CD4-positive, alpha-beta memory T cell (primary cell): ENCODE measurements at regions not wholly inside any gene's neighbourhood (a gene's known extent, or its start where the extent isn't known, plus 50 kb on each side); places are given as distances from the start of the nearest gene placed in this dataset.

Source experiments
- CTCF ChIA-PET: fragments of 350-600 bp; sonication (Branson Sonifier 250); formaldehyde crosslinking; loops from one replicate; lab custom pipeline; 2021; ENCODE audit warnings: inconsistent platforms; ENCODE audit not compliant: partially characterized antibody; lab: Charles Lee
- POLR2A ChIA-PET: fragments of 350-600 bp; sonication (Branson Sonifier 250); formaldehyde crosslinking; loops from one replicate; lab custom pipeline; 2021; ENCODE audit not compliant: partially characterized antibody; lab: Charles Lee
- DNase-seq, 5 donors: peaks; one replicate each; pipeline versions ENCODE4 v3.0.0 to v3.0.0-alpha.2; 2020 to 2022; ENCODE audit warnings: mixed read lengths in 1 of 5
- H3K27ac ChIP-seq: one replicate; pipeline ENCODE4 v1.7.0; 2013; ENCODE audit warnings: low read depth, low read length
- H3K27me3 ChIP-seq: 2 replicates; pipeline ENCODE4 v1.7.0; 2013; ENCODE audit warnings: mild to moderate bottlenecking, low read length, moderate library complexity; ENCODE audit not compliant: insufficient read depth
- H3K36me3 ChIP-seq: 2 replicates; pipeline ENCODE4 v1.7.0; 2013; ENCODE audit warnings: mild to moderate bottlenecking, low read length, moderate library complexity; ENCODE audit not compliant: insufficient read depth
- H3K4me1 ChIP-seq: 2 replicates; pipeline ENCODE4 v1.7.0; 2013; ENCODE audit warnings: mild to moderate bottlenecking, low read length, moderate library complexity; ENCODE audit not compliant: insufficient read depth
- H3K4me3 ChIP-seq, 2 donors: one replicate each; pipeline ENCODE4 v1.7.0; 2013; ENCODE audit warnings: low read length in 2 of 2, mild to moderate bottlenecking in 1 of 2
- H3K9me3 ChIP-seq, 2 donors: one replicate each; pipeline ENCODE4 v1.7.0; 2013; ENCODE audit warnings: low read length in 2 of 2, control low read depth in 1 of 2; ENCODE audit not compliant: control insufficient read depth in 1 of 2
- H3K27ac Mint-ChIP-seq, 7 donors: one replicate each; pipeline ENCODE4 v1.8.0; 2020 to 2021; ENCODE audit warnings: mixed read lengths in 7 of 7, mild to moderate bottlenecking in 6 of 7, inconsistent platforms in 3 of 7, moderate library complexity in 3 of 7
- H3K27me3 Mint-ChIP-seq, 2 donors: one replicate each; pipeline ENCODE4 v1.8.0; 2020 to 2021; ENCODE audit warnings: mixed read lengths in 2 of 2
- H3K36me3 Mint-ChIP-seq, 2 donors: one replicate each; pipeline ENCODE4 v1.8.0; 2020 to 2021; ENCODE audit warnings: mixed read lengths in 2 of 2, inconsistent platforms in 1 of 2, mild to moderate bottlenecking in 1 of 2
- H3K4me1 Mint-ChIP-seq, 4 donors: one replicate each; pipeline ENCODE4 v1.8.0; 2020 to 2021; ENCODE audit warnings: mixed read lengths in 4 of 4, mild to moderate bottlenecking in 1 of 4
- H3K4me3 Mint-ChIP-seq, 8 donors: one replicate each; pipeline ENCODE4 v1.8.0; 2020 to 2021; ENCODE audit warnings: mixed read lengths in 8 of 8, mild to moderate bottlenecking in 7 of 8, moderate library complexity in 6 of 8, inconsistent platforms in 3 of 8
- H3K9me3 Mint-ChIP-seq, 8 donors: one replicate each; pipeline ENCODE4 v1.8.0; 2020 to 2021; ENCODE audit warnings: mixed read lengths in 8 of 8, mild to moderate bottlenecking in 5 of 8, inconsistent platforms in 3 of 8, moderate library complexity in 1 of 8
- intact Hi-C: fragments of 100-400 bp; cut with micrococcal nuclease; formaldehyde crosslinking; loops from one replicate; pipeline ENCODE4 v1.15.1; 2023

- no peak overlapping the region for H3K27ac ChIP-seq
- H3K9me3 Mint-ChIP-seq, result peaks cover 0 to 2% (median 0%) of the 10 kb centered on the region in 8 donors
- H3K27me3 Mint-ChIP-seq, result no peaks in the 10 kb centered on the region
- DNase-seq, result no peak
- H3K4me1 ChIP-seq, result no peaks in the 10 kb centered on the region
- ChIA-PET POLR2A (no interaction called here), CTCF (no interaction called here)
- H3K36me3 ChIP-seq, result no peaks in the 10 kb centered on the region
- H3K4me1 Mint-ChIP-seq, result no peaks in the 10 kb centered on the region
- no peak overlapping the region for H3K4me3 ChIP-seq
- H3K27ac Mint-ChIP-seq, result no peak overlapping the region
- H3K4me3 Mint-ChIP-seq, result no peak overlapping the region
- no peaks in the 10 kb centered on the region for H3K9me3 ChIP-seq
- H3K36me3 Mint-ChIP-seq, result no peaks in the 10 kb centered on the region
- H3K27me3 ChIP-seq, result no peaks in the 10 kb centered on the region
- intact Hi-C loops, result no loop called here
Measured at GRCh38 chr7:97377713-97378112, 260.2 kb downstream of the SDHAF3 start.

- Histone ChIP-seq H3K9me3 (no peaks in the 10 kb centered on the region), H3K4me3 (no peak overlapping the region), H3K36me3 (no peaks in the 10 kb centered on the region), H3K4me1 (no peaks in the 10 kb centered on the region), H3K27ac (no peak overlapping the region), H3K27me3 (no peaks in the 10 kb centered on the region)
- intact Hi-C loops, result no loop called here
- Mint-ChIP-seq H3K9me3 (peaks cover 0 to 2% (median 0%) of the 10 kb centered on the region in 8 donors), H3K27me3 (no peaks in the 10 kb centered on the region), H3K36me3 (no peaks in the 10 kb centered on the region), H3K27ac (no peak overlapping the region), H3K4me1 (no peaks in the 10 kb centered on the region), H3K4me3 (no peak overlapping the region)
- POLR2A ChIA-PET, result no interaction called here
- CTCF ChIA-PET, result no interaction called here
- no peak for DNase-seq
Measured at GRCh38 chr7:97381815-97382554, 264.5 kb downstream of the SDHAF3 start.

- Mint-ChIP-seq H3K9me3 (peaks cover 0 to 4% (median 0%) of the 10 kb centered on the region in 8 donors), H3K4me3 (no peak overlapping the region), H3K27me3 (peaks cover 0 to 1% of the 10 kb centered on the region in 2 donors), H3K4me1 (no peaks in the 10 kb centered on the region), H3K27ac (no peak overlapping the region), H3K36me3 (no peaks in the 10 kb centered on the region)
- intact Hi-C loops, result no loop called here
- Histone ChIP-seq H3K4me3 (no peak overlapping the region), H3K27me3 (no peaks in the 10 kb centered on the region), H3K36me3 (no peaks in the 10 kb centered on the region), H3K4me1 (no peaks in the 10 kb centered on the region), H3K27ac (no peak overlapping the region), H3K9me3 (no peaks in the 10 kb centered on the region)
- no peak for DNase-seq
- CTCF ChIA-PET, result no interaction called here
- POLR2A ChIA-PET, result no interaction called here
Measured at GRCh38 chr7:97390052-97390451, 272.6 kb downstream of the SDHAF3 start.

- ChIA-PET POLR2A (no interaction called here), CTCF (no interaction called here)
- no peaks in the 10 kb centered on the region for H3K4me1 Mint-ChIP-seq
- no peak overlapping the region for H3K27ac Mint-ChIP-seq
- no peaks in the 10 kb centered on the region for H3K36me3 ChIP-seq
- no peak overlapping the region for H3K4me3 ChIP-seq
- H3K9me3 ChIP-seq, result no peaks in the 10 kb centered on the region
- no peak overlapping the region for H3K27ac ChIP-seq
- no peaks in the 10 kb centered on the region for H3K4me1 ChIP-seq
- peaks cover 0 to 4% (median 0%) of the 10 kb centered on the region in 8 donors for H3K9me3 Mint-ChIP-seq
- intact Hi-C loops, result no loop called here
- no peak for DNase-seq
- no peaks in the 10 kb centered on the region for H3K27me3 ChIP-seq
- no peaks in the 10 kb centered on the region for H3K36me3 Mint-ChIP-seq
- no peak overlapping the region for H3K4me3 Mint-ChIP-seq
- H3K27me3 Mint-ChIP-seq, result peaks cover 0 to 1% of the 10 kb centered on the region in 2 donors
Measured at GRCh38 chr7:97390915-97391593, 273.6 kb downstream of the SDHAF3 start.

GRCh38 chr7:97401398-97401797 lies 283.9 kb downstream of the SDHAF3 start:
- Histone ChIP-seq H3K27ac (no peak overlapping the region), H3K9me3 (no peaks in the 10 kb centered on the region), H3K4me3 (no peak overlapping the region), H3K36me3 (no peaks in the 10 kb centered on the region), H3K4me1 (no peaks in the 10 kb centered on the region), H3K27me3 (no peaks in the 10 kb centered on the region)
- CTCF ChIA-PET, result no interaction called here
- Mint-ChIP-seq H3K27me3 (peaks cover 0 to 3% of the 10 kb centered on the region in 2 donors), H3K4me3 (no peak overlapping the region), H3K4me1 (no peaks in the 10 kb centered on the region), H3K9me3 (peaks cover 0 to 3% (median 0%) of the 10 kb centered on the region in 8 donors), H3K27ac (no peak overlapping the region), H3K36me3 (no peaks in the 10 kb centered on the region)
- intact Hi-C loops, result no loop called here
- POLR2A ChIA-PET, result no interaction called here
- no peak for DNase-seq

GRCh38 chr7:97405835-97406234 lies 288.3 kb downstream of the SDHAF3 start:
- no peak overlapping the region for H3K27ac Mint-ChIP-seq
- H3K4me3 Mint-ChIP-seq, result no peak overlapping the region
- peaks cover 0 to 3% of the 10 kb centered on the region in 2 donors for H3K27me3 Mint-ChIP-seq
- no peaks in the 10 kb centered on the region for H3K4me1 ChIP-seq
- no peak overlapping the region for H3K27ac ChIP-seq
- ChIA-PET POLR2A (no interaction called here), CTCF (interaction anchor here (1.3 kb wide), 1 partner anchor 12 kb away, joined by 3 read pairs; no protein-coding TSS in a partner anchor)
- intact Hi-C loops, result no loop called here
- H3K9me3 ChIP-seq, result no peaks in the 10 kb centered on the region
- no peak overlapping the region for H3K4me3 ChIP-seq
- no peaks in the 10 kb centered on the region for H3K4me1 Mint-ChIP-seq
- no peaks in the 10 kb centered on the region for H3K27me3 ChIP-seq
- H3K36me3 Mint-ChIP-seq, result no peaks in the 10 kb centered on the region
- DNase-seq, result no peak
- H3K9me3 Mint-ChIP-seq, result peaks cover 0 to 2% (median 0%) of the 10 kb centered on the region in 8 donors
- no peaks in the 10 kb centered on the region for H3K36me3 ChIP-seq

- no peak for DNase-seq
- no peak overlapping the region for H3K27ac ChIP-seq
- H3K36me3 ChIP-seq, result no peaks in the 10 kb centered on the region
- Mint-ChIP-seq H3K4me1 (no peaks in the 10 kb centered on the region), H3K9me3 (peaks cover 0 to 2% (median 0%) of the 10 kb centered on the region in 8 donors), H3K27me3 (peaks cover 0 to 4% of the 10 kb centered on the region in 2 donors), H3K36me3 (no peaks in the 10 kb centered on the region), H3K4me3 (no peak overlapping the region), H3K27ac (no peak overlapping the region)
- no peaks in the 10 kb centered on the region for H3K9me3 ChIP-seq
- intact Hi-C loops, result no loop called here
- H3K4me3 ChIP-seq, result no peak overlapping the region
- ChIA-PET CTCF (no interaction called here), POLR2A (no interaction called here)
- no peaks in the 10 kb centered on the region for H3K4me1 ChIP-seq
- H3K27me3 ChIP-seq, result no peaks in the 10 kb centered on the region
Measured at GRCh38 chr7:97407106-97407505, 289.6 kb downstream of the SDHAF3 start.
